HCEC 1CT (cell line): ENCODE measurements at regions not wholly inside any gene's neighbourhood (a gene's known extent, or its start where the extent isn't known, plus 50 kb on each side); places are given as distances from the start of the nearest gene placed in this dataset.

Source experiments
- DNase-seq: peaks from one replicate; pipeline ENCODE4 v3.0.0-alpha.2; 2017

GRCh38 chrX:39826813-39827543 lies 270.8 kb downstream of the BCOR start:
- no peak for DNase-seq

DNA sequence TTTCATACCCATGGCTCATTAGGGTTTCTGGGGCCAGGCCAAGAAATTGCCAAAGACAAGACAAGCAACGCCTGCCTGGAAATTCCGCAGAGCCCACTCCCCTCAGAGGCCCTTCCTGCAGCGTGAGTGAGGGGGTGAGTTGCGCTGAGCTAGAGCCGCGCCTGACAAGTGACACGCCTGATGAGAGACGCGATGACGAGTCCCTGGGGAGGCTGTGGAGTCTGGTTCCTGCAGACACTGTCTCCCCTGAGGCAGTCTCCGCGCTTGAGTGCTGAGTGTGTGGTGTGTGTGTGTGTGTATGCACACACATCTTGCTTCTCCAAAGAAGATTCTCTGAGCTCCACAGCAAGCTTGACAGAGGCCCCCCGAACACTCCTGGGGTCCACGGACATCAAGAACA lies 269.8 kb downstream of the BCOR start:
- DNase-seq = no peak

GRCh38 chrX:39828971-39829370 lies 268.8 kb downstream of the BCOR start:
- no peak for DNase-seq

- DNase-seq = no peak
These were observed 267.8 kb downstream of the BCOR start for GRCh38 chrX:39829965-39830364.

DNA sequence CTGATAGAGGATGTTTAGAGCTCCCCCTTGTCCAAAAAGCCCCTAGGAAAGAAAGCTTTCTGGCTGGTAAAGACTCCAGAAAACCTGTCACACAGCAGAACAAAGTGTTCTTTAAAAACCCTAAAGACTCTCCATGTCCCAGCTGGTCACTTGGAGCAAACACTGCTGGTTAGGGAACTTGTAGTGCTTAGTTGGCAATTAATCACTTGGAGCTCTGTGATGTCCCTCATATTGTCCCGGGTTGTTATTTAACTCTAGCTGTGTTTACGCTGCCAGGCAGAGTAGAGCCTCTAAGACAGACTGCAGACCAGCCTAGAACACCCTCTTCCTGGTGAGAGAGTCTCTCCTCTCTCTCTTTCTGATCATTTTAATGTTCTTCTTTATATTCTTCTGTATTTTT lies 267.3 kb downstream of the BCOR start:
- no peak for DNase-seq

DNA sequence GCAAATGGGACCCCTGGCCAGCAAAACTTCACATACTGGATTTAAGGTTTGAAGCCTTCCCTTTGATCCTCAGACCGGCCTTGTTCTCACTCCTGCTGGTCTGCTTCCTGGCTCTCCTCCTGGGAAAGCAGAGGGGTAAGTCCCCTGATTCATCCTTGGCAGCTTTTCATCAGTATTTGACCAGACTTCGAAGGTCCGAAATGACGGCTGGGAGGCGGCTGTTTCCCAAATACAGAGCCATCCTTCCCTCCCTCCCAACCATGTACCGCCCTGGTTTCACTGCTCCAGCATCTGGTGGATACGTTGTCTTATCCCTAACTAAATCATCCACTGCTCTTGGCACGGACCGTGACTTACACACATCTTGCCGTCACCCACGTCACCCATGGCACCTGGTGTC lies 265.5 kb downstream of the BCOR start:
- DNase-seq = no peak

- DNase-seq = no peak
These were observed 263.2 kb downstream of the BCOR start for GRCh38 chrX:39834600-39834999.

GRCh38 chrX:39835241-39835640 lies 262.5 kb downstream of the BCOR start:
- DNase-seq = no peak

GRCh38 chrX:39835776-39836175 lies 262.0 kb downstream of the BCOR start:
- no peak for DNase-seq

DNA sequence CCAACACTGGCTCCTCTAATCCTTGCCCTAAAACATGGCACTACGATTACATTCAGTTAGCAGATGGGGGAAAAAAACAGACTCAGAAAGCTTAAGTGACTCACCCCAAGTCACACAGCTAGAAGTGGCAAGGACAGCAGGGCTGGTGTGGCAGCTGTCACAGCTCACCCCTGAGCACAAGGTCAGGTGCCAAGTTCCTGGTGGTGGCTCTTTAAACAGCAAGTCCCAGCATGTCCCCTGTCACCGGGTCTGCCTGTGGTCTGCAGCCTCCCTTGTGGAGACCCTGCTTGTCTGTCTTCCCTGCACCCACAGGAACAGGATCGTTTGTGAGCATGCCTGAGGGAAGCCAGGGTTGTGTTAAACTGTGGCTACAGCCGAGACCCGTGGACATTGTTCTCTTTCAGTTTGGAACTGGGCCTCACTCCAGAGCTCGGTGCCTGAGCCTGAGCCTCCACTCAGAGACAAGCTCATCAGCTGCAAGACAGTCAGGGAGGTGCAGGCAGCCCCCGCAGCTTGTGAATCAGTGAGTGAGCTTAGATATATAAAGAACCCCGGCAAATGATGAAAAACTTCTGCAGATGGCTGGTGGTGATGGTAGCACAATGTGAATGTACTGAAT lies 260.8 kb downstream of the BCOR start:
- no peak for DNase-seq

DNA sequence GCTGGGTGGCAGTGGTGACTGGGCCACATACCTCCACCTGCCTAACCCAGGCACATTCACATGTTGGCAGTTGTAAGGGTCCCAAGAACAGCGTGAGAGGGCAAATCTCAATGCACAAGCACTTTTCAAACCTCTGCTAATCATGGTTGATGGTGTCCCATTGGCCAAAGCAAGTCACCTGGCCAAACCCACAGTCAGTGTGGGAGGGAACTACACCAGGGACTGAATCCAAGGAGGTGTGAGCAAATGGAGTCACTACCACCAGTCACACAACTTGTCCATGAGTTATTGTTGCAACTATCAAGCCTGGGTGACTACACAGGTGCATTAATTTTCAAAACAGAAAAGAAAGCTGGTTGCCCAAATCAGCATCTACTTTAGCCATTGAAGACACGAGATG lies 260.1 kb downstream of the BCOR start:
- DNase-seq = no peak

GRCh38 chrX:39839371-39839770 lies 258.4 kb downstream of the BCOR start:
- no peak for DNase-seq

- DNase-seq = no peak
These were observed 257.6 kb downstream of the BCOR start for GRCh38 chrX:39840133-39840532.

GRCh38 chrX:39840581-39841093 lies 257.1 kb downstream of the BCOR start:
- no peak for DNase-seq

- no peak for DNase-seq
These were observed 256.2 kb downstream of the BCOR start for GRCh38 chrX:39841604-39842003.

- DNase-seq = no peak
These were observed 255.3 kb downstream of the BCOR start for GRCh38 chrX:39842281-39842973.

- no peak for DNase-seq
These were observed 254.4 kb downstream of the BCOR start for GRCh38 chrX:39843318-39843717.

GRCh38 chrX:39845233-39845632 lies 252.5 kb downstream of the BCOR start:
- DNase-seq = no peak

- no peak for DNase-seq
These were observed 251.3 kb downstream of the BCOR start for GRCh38 chrX:39846460-39846859.

DNA sequence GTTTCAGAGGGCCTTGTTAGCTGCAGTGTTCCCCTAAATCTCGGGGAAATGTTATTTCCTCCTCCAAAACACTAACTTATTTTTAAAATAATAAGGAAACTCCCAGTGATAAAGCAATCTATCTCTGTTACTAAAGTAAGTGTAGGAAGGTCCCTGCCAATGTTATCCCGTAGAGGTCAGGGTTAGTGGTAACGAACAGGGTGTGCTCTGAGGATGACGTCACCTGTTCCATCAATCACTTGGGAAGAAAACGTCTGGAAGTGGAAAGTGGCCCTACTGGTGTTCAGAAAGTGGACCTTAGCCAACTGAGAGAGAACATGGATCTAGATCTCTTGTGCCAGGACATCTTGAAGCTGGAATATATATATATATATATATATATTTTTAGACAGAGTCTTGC lies 249.5 kb downstream of the BCOR start:
- DNase-seq = no peak

- DNase-seq = peak; percentile 65
These were observed 248.9 kb downstream of the BCOR start for GRCh38 chrX:39848900-39849299.

- no peak for DNase-seq
These were observed 247.5 kb downstream of the BCOR start for GRCh38 chrX:39850209-39850608.

GRCh38 chrX:39850630-39851152 lies 247.1 kb downstream of the BCOR start:
- DNase-seq = no peak
